ENCODE measurements at regions not wholly inside any gene's neighbourhood (a gene's known extent, or its start where the extent isn't known, plus 50 kb on each side); places are given as distances from the start of the nearest gene placed in this dataset.
"Not testable (repeated sequence)": the region's sequence is repeated elsewhere in the genome, so short reads cannot be mapped to it uniquely, and the experiment has no call there.

- DNase-seq (ENCODE audit: low read depth in 2 of 2): no peak
These were observed 598.2 kb upstream of the NECTIN3 start for GRCh38 chr3:110473405-110473804.

- no peak for DNase-seq (ENCODE audit: low read depth in 2 of 2)
These were observed 597.2 kb upstream of the NECTIN3 start for GRCh38 chr3:110474397-110474796.

- DNase-seq (ENCODE audit: low read depth in 2 of 2): no peak
These were observed 593.1 kb upstream of the NECTIN3 start for GRCh38 chr3:110478377-110479054.

- DNase-seq (ENCODE audit: low read depth in 2 of 2): no peak
These were observed 591.9 kb upstream of the NECTIN3 start for GRCh38 chr3:110479731-110480130.

- no peak for DNase-seq (ENCODE audit: low read depth in 2 of 2)
These were observed 586.2 kb upstream of the NECTIN3 start for GRCh38 chr3:110485389-110485788.

- no peak for DNase-seq (ENCODE audit: low read depth in 2 of 2)
These were observed 583.8 kb upstream of the NECTIN3 start for GRCh38 chr3:110487840-110488239.

GRCh38 chr3:110491413-110491812 lies 580.2 kb upstream of the NECTIN3 start:
- no peak for DNase-seq (ENCODE audit: low read depth in 2 of 2)

GRCh38 chr3:110492876-110493275 lies 578.7 kb upstream of the NECTIN3 start:
- no peak for DNase-seq (ENCODE audit: low read depth in 2 of 2)

- no peak for DNase-seq (ENCODE audit: low read depth in 2 of 2)
These were observed 578.1 kb upstream of the NECTIN3 start for GRCh38 chr3:110493438-110494092.

GRCh38 chr3:110494093-110494490 lies 577.5 kb upstream of the NECTIN3 start:
- no peak for DNase-seq (ENCODE audit: low read depth in 2 of 2)

- no peak for DNase-seq (ENCODE audit: low read depth in 2 of 2)
These were observed 576.9 kb upstream of the NECTIN3 start for GRCh38 chr3:110494728-110495127.

GRCh38 chr3:110495201-110495927 lies 576.3 kb upstream of the NECTIN3 start:
- DNase-seq (ENCODE audit: low read depth in 2 of 2): no peak

GRCh38 chr3:110504401-110504800 lies 567.2 kb upstream of the NECTIN3 start:
- DNase-seq (ENCODE audit: low read depth in 2 of 2): no peak

GRCh38 chr3:110504901-110505300 lies 566.7 kb upstream of the NECTIN3 start:
- DNase-seq (ENCODE audit: low read depth in 2 of 2): no peak

- no peak for DNase-seq (ENCODE audit: low read depth in 2 of 2)
These were observed 564.7 kb upstream of the NECTIN3 start for GRCh38 chr3:110506890-110507289.

- not testable (repeated sequence) for DNase-seq (ENCODE audit: low read depth in 2 of 2)
These were observed 564.0 kb upstream of the NECTIN3 start for GRCh38 chr3:110507570-110507969.

- DNase-seq (ENCODE audit: low read depth in 2 of 2): no peak
These were observed 558.7 kb upstream of the NECTIN3 start for GRCh38 chr3:110512961-110513360.

- DNase-seq (ENCODE audit: low read depth in 2 of 2): no peak
These were observed 553.6 kb upstream of the NECTIN3 start for GRCh38 chr3:110518031-110518430.

GRCh38 chr3:110519071-110519470 lies 552.5 kb upstream of the NECTIN3 start:
- DNase-seq (ENCODE audit: low read depth in 2 of 2): no peak

GRCh38 chr3:110521019-110521418 lies 550.6 kb upstream of the NECTIN3 start:
- DNase-seq (ENCODE audit: low read depth in 2 of 2): no peak

- not testable (repeated sequence) for DNase-seq (ENCODE audit: low read depth in 2 of 2)
These were observed 546.0 kb upstream of the NECTIN3 start for GRCh38 chr3:110525558-110526064.

Data from stimulated activated CD4-positive, alpha-beta T cell treated with anti-CD3 and anti-CD28 coated beads, Interleukin-15, amount 100 ng/mL, for 48 hours (primary cell).